ENCODE measurements at regions not wholly inside any gene's neighbourhood (a gene's known extent, or its start where the extent isn't known, plus 50 kb on each side); places are given as distances from the start of the nearest gene placed in this dataset.
"Not testable (repeated sequence)": the region's sequence is repeated elsewhere in the genome, so short reads cannot be mapped to it uniquely, and the experiment has no call there.

- TF ChIP-seq, protein P1, sequence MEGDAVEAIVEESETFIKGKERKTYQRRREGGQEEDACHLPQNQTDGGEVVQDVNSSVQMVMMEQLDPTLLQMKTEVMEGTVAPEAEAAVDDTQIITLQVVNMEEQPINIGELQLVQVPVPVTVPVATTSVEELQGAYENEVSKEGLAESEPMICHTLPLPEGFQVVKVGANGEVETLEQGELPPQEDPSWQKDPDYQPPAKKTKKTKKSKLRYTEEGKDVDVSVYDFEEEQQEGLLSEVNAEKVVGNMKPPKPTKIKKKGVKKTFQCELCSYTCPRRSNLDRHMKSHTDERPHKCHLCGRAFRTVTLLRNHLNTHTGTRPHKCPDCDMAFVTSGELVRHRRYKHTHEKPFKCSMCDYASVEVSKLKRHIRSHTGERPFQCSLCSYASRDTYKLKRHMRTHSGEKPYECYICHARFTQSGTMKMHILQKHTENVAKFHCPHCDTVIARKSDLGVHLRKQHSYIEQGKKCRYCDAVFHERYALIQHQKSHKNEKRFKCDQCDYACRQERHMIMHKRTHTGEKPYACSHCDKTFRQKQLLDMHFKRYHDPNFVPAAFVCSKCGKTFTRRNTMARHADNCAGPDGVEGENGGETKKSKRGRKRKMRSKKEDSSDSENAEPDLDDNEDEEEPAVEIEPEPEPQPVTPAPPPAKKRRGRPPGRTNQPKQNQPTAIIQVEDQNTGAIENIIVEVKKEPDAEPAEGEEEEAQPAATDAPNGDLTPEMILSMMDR (conservative IDR thresholded peaks at IDR 0.05; ENCODE audit: low read depth, low read length): no peak
Measured at GRCh38 chr7:142434666-142435167, 176.9 kb upstream of the PRSS58 start.

GRCh38 chr7:142434133-142434532, 176.3 kb upstream of the PRSS58 start:
- DNase-seq (ENCODE audit: low read depth); H3K4me3 ChIP-seq (ENCODE audit: low read depth, low read length): not testable (repeated sequence)

More at GRCh38 chr7:142434666-142435167, 176.9 kb upstream of the PRSS58 start:
- no peak overlapping the region for H3K4me3 ChIP-seq (ENCODE audit: low read depth, low read length)
- DNase-seq (ENCODE audit: low read depth): no peak

DNA sequence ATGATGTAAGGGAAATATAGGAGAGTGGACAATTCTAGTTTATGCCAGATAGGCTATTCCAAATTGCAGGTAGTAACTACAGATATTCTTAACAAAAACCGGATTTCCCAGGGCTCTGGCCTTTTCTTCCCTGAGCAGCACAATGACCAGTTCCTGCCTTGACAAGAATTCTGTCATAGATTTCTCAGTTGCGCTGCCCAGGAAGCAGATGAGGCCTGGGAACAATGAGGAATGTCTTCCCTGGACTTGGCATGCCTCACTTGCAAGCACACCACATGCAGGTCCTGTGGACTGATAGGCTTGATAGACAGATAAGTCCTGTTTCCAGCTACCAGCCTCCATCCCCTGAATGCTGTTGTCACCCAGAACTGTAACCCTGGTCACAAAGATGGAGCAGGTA, 174.5 kb upstream of the PRSS58 start:
- TF ChIP-seq, protein P1 (conservative IDR thresholded peaks at IDR 0.05; ENCODE audit: low read depth, low read length): no peak
- no peak for DNase-seq (ENCODE audit: low read depth)
- H3K4me3 ChIP-seq (ENCODE audit: low read depth, low read length): no peak overlapping the region

DNA sequence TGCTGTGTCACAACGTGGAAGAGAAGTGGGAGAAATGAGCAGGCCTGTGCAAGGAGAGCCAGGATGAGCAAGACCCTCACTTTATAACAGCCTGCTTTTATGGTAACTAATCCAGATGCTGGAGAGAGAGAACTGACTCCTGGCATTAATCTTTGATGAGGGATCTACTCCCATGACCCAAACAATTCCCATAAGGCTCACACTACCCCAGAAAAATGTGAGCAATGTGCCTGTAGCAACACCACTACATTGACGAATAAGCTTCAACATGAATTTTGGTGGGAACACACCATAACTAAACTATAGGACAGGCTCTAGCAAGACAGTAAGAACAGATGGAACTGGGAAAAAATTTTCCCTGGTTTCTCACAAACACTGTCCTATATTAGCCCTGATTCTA, 173.6 kb upstream of the PRSS58 start:
- no peak overlapping the region for H3K4me3 ChIP-seq (ENCODE audit: low read depth, low read length)
- DNase-seq (ENCODE audit: low read depth): no peak
- TF ChIP-seq, protein P1 (conservative IDR thresholded peaks at IDR 0.05; ENCODE audit: low read depth, low read length): no peak

DNA sequence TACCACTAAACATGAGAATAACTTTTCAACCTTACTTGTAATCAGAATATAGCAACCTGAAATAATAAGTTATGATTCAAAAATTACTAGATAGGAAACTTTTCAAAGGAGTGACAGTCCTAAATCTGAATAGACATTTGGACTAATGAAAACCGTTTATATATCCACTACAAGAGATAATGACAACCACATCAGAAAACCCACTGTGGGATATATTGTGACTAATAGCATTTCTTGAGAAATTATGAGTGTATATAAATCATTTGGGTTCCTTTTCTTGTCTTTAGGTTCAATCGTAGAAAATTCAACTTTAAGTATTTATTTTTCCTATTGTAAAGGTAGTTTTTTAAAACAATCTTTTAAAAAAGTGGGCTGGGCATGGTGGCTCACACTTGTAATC, 170.2 kb upstream of the PRSS58 start:
- H3K4me3 ChIP-seq (ENCODE audit: low read depth, low read length): no peak overlapping the region
- TF ChIP-seq, protein P1 (conservative IDR thresholded peaks at IDR 0.05; ENCODE audit: low read depth, low read length): no peak
- no peak for DNase-seq (ENCODE audit: low read depth)

- DNase-seq (ENCODE audit: low read depth): no peak
- H3K4me3 ChIP-seq (ENCODE audit: low read depth, low read length): no peak overlapping the region
- TF ChIP-seq, protein P1 (conservative IDR thresholded peaks at IDR 0.05; ENCODE audit: low read depth, low read length): no peak
Measured at GRCh38 chr7:142425281-142425680, 167.4 kb upstream of the PRSS58 start.

- TF ChIP-seq, protein P1 (conservative IDR thresholded peaks at IDR 0.05; ENCODE audit: low read depth, low read length): no peak
- H3K4me3 ChIP-seq (ENCODE audit: low read depth, low read length): no peak overlapping the region
- DNase-seq (ENCODE audit: low read depth): no peak
Measured at GRCh38 chr7:142422621-142423020, 164.8 kb upstream of the PRSS58 start.
